Naive thymus-derived CD8-positive, alpha-beta T cell (primary cell): ENCODE measurements at regions not wholly inside any gene's neighbourhood (a gene's known extent, or its start where the extent isn't known, plus 50 kb on each side); places are given as distances from the start of the nearest gene placed in this dataset.
A peak's percentile ranks its signal among the peaks of the same experiment; 100 is the strongest.
"Not testable (repeated sequence)": the region's sequence is repeated elsewhere in the genome, so short reads cannot be mapped to it uniquely, and the experiment has no call there.

Experiments
- ATAC-seq, 2 donors: fragments of 150-1000 bp; cut with Tn5 transposase in 1 of 2; sonication (Bioruptor Pico), chemical (Tn5 transposase) in 1 of 2; 1 replicate in 1 of 2; 2 replicates in 1 of 2; pipeline ENCODE4 v1.10.0; 2021; ENCODE audit warnings: mild to moderate bottlenecking in 2 of 2, moderate library complexity in 2 of 2
- POLR2A ChIA-PET: fragments of 350-600 bp; sonication (Branson Sonifier 250); formaldehyde crosslinking; loops from one replicate; lab custom pipeline; 2021; ENCODE audit warnings: antibody characterized with exemption; lab: Charles Lee
- DNase-seq, 10 donors: peaks; one replicate each; pipeline versions ENCODE4 v3.0.0 to v3.0.0-alpha.2; 2020 to 2022
- H3K27ac Mint-ChIP-seq, 10 donors: one replicate each; pipeline ENCODE4 v1.8.0; 2020 to 2022; ENCODE audit warnings: mild to moderate bottlenecking in 10 of 10, mixed read lengths in 10 of 10, moderate library complexity in 4 of 10, inconsistent platforms in 1 of 10
- H3K27me3 Mint-ChIP-seq, 5 donors: one replicate each; pipeline ENCODE4 v1.8.0; 2021 to 2022; ENCODE audit warnings: mixed read lengths in 5 of 5
- H3K36me3 Mint-ChIP-seq, 3 donors: one replicate each; pipeline ENCODE4 v1.8.0; 2020 to 2022; ENCODE audit warnings: mixed read lengths in 3 of 3, mild to moderate bottlenecking in 2 of 3, inconsistent platforms in 1 of 3
- H3K4me1 Mint-ChIP-seq, 4 donors: one replicate each; pipeline ENCODE4 v1.8.0; 2021 to 2022; ENCODE audit warnings: mixed read lengths in 4 of 4
- H3K4me3 Mint-ChIP-seq, 10 donors: one replicate each; pipeline ENCODE4 v1.8.0; 2020 to 2022; ENCODE audit warnings: mild to moderate bottlenecking in 10 of 10, mixed read lengths in 10 of 10, moderate library complexity in 6 of 10, inconsistent platforms in 1 of 10
- H3K9me3 Mint-ChIP-seq, 9 donors: one replicate each; pipeline ENCODE4 v1.8.0; 2020 to 2022; ENCODE audit warnings: mixed read lengths in 9 of 9, mild to moderate bottlenecking in 3 of 9, inconsistent platforms in 1 of 9, moderate library complexity in 1 of 9

GRCh38 chr4:16415751-16416150, 189.5 kb upstream of the TAPT1 start:
- Mint-ChIP-seq H3K4me1 (peaks cover 0 to 2% (median 0%) of the 10 kb centered on the region in 4 donors), H3K36me3 (peaks cover 0 to 11% (median 0%) of the 10 kb centered on the region in 3 donors), H3K9me3 (peaks cover 0 to 13% (median 0%) of the 10 kb centered on the region in 9 donors), H3K27me3 (peaks cover 2 to 24% (median 6%) of the 10 kb centered on the region in 5 donors), H3K27ac (no peak overlapping the region), H3K4me3 (no peak overlapping the region)
- POLR2A ChIA-PET, result no interaction called here
- ATAC-seq (no peak), DNase-seq (no peak)

GRCh38 chr4:16413814-16414555, 187.7 kb upstream of the TAPT1 start:
- DNase-seq (no peak), ATAC-seq (no peak)
- H3K4me1 Mint-ChIP-seq, result peaks cover 0 to 2% (median 0%) of the 10 kb centered on the region in 4 donors
- H3K9me3 Mint-ChIP-seq, result peaks cover 0 to 7% (median 0%) of the 10 kb centered on the region in 9 donors
- POLR2A ChIA-PET, result no interaction called here
- H3K4me3 Mint-ChIP-seq, result no peak overlapping the region
- peak overlapping the region in 1 of 10 donors; percentile 37 for H3K27ac Mint-ChIP-seq
- H3K27me3 Mint-ChIP-seq, result peaks cover 4 to 38% (median 10%) of the 10 kb centered on the region in 5 donors
- H3K36me3 Mint-ChIP-seq, result no peaks in the 10 kb centered on the region

GRCh38 chr4:16411501-16412085, 185.3 kb upstream of the TAPT1 start:
- DNase-seq, result no peak
- Mint-ChIP-seq H3K27me3 (peaks cover 4 to 38% (median 10%) of the 10 kb centered on the region in 5 donors), H3K4me3 (no peak overlapping the region), H3K36me3 (no peaks in the 10 kb centered on the region), H3K9me3 (peaks cover 0 to 2% (median 0%) of the 10 kb centered on the region in 9 donors), H3K27ac (no peak overlapping the region), H3K4me1 (no peaks in the 10 kb centered on the region)
- ATAC-seq, result no peak
- POLR2A ChIA-PET, result no interaction called here

GRCh38 chr4:16393216-16393615, 166.9 kb upstream of the TAPT1 start:
- H3K27ac Mint-ChIP-seq, H3K4me1 Mint-ChIP-seq, DNase-seq, POLR2A ChIA-PET, H3K4me3 Mint-ChIP-seq, ATAC-seq, H3K36me3 Mint-ChIP-seq: not testable (repeated sequence)
- H3K27me3 Mint-ChIP-seq, result peaks cover 0 to 10% (median 5%) of the 10 kb centered on the region in 5 donors
- peaks cover 0 to 30% (median 0%) of the 10 kb centered on the region in 9 donors for H3K9me3 Mint-ChIP-seq

- POLR2A ChIA-PET, result no interaction called here
- DNase-seq (no peak), ATAC-seq (no peak)
- Mint-ChIP-seq H3K4me3 (no peak overlapping the region), H3K36me3 (no peaks in the 10 kb centered on the region), H3K27me3 (peaks cover 5 to 19% (median 9%) of the 10 kb centered on the region in 5 donors), H3K9me3 (peaks cover 0 to 30% (median 0%) of the 10 kb centered on the region in 9 donors), H3K4me1 (no peaks in the 10 kb centered on the region), H3K27ac (no peak overlapping the region)
Observed at GRCh38 chr4:16391196-16391595, 164.9 kb upstream of the TAPT1 start.

- Mint-ChIP-seq H3K36me3 (no peaks in the 10 kb centered on the region), H3K9me3 (peaks cover 0 to 13% (median 0%) of the 10 kb centered on the region in 9 donors), H3K4me1 (no peaks in the 10 kb centered on the region), H3K27me3 (peaks cover 6 to 32% (median 10%) of the 10 kb centered on the region in 5 donors), H3K4me3 (no peak overlapping the region), H3K27ac (no peak overlapping the region)
- no peak for DNase-seq
- no peak for ATAC-seq
- POLR2A ChIA-PET, result no interaction called here
Observed at GRCh38 chr4:16387448-16387847, 161.2 kb upstream of the TAPT1 start.

GRCh38 chr4:16386711-16387320, 160.5 kb upstream of the TAPT1 start:
- no peak for ATAC-seq
- POLR2A ChIA-PET, result no interaction called here
- H3K36me3 Mint-ChIP-seq, result no peaks in the 10 kb centered on the region

GRCh38 chr4:16384576-16384975, 158.3 kb upstream of the TAPT1 start:
- no peaks in the 10 kb centered on the region for H3K36me3 Mint-ChIP-seq
- POLR2A ChIA-PET, result no interaction called here

More at GRCh38 chr4:16386711-16387320, 160.5 kb upstream of the TAPT1 start:
- no peak for DNase-seq
- H3K27me3 Mint-ChIP-seq, result peaks cover 6 to 32% (median 10%) of the 10 kb centered on the region in 5 donors
- peaks cover 0 to 7% (median 0%) of the 10 kb centered on the region in 9 donors for H3K9me3 Mint-ChIP-seq
- H3K4me1 Mint-ChIP-seq, result no peaks in the 10 kb centered on the region
- no peak overlapping the region for H3K27ac Mint-ChIP-seq
- no peak overlapping the region for H3K4me3 Mint-ChIP-seq

GRCh38 chr4:16382571-16382970, 156.3 kb upstream of the TAPT1 start:
- Mint-ChIP-seq H3K27ac (no peak overlapping the region), H3K4me1 (no peaks in the 10 kb centered on the region), H3K9me3 (no peaks in the 10 kb centered on the region), H3K36me3 (no peaks in the 10 kb centered on the region), H3K4me3 (no peak overlapping the region), H3K27me3 (peaks cover 5 to 30% (median 9%) of the 10 kb centered on the region in 5 donors)
- POLR2A ChIA-PET, result no interaction called here
- DNase-seq (no peak), ATAC-seq (no peak)

More at GRCh38 chr4:16384576-16384975, 158.3 kb upstream of the TAPT1 start:
- Mint-ChIP-seq H3K4me3 (no peak overlapping the region), H3K9me3 (no peaks in the 10 kb centered on the region), H3K27ac (no peak overlapping the region), H3K27me3 (peaks cover 6 to 24% (median 9%) of the 10 kb centered on the region in 5 donors), H3K4me1 (no peaks in the 10 kb centered on the region)
- ATAC-seq (no peak), DNase-seq (no peak)

GRCh38 chr4:16377887-16378286, 151.6 kb upstream of the TAPT1 start:
- Mint-ChIP-seq H3K27ac (no peak overlapping the region), H3K36me3 (no peaks in the 10 kb centered on the region), H3K4me3 (no peak overlapping the region), H3K4me1 (no peaks in the 10 kb centered on the region), H3K9me3 (no peaks in the 10 kb centered on the region), H3K27me3 (peaks cover 0 to 13% (median 8%) of the 10 kb centered on the region in 5 donors)
- ATAC-seq, result no peak
- no peak for DNase-seq
- POLR2A ChIA-PET, result no interaction called here

GRCh38 chr4:16365036-16365569, 138.8 kb upstream of the TAPT1 start:
- DNase-seq, result no peak
- peaks cover 0 to 16% (median 2%) of the 10 kb centered on the region in 5 donors for H3K27me3 Mint-ChIP-seq
- ATAC-seq, result no peak
- H3K4me1 Mint-ChIP-seq, result no peaks in the 10 kb centered on the region
- H3K36me3 Mint-ChIP-seq, result no peaks in the 10 kb centered on the region
- no peak overlapping the region for H3K27ac Mint-ChIP-seq
- POLR2A ChIA-PET, result no interaction called here
- H3K9me3 Mint-ChIP-seq, result peaks cover 0 to 16% (median 3%) of the 10 kb centered on the region in 9 donors
- H3K4me3 Mint-ChIP-seq, result no peak overlapping the region

- Mint-ChIP-seq H3K4me1 (no peaks in the 10 kb centered on the region), H3K4me3 (no peak overlapping the region), H3K27me3 (peaks cover 0 to 13% (median 2%) of the 10 kb centered on the region in 5 donors), H3K36me3 (no peaks in the 10 kb centered on the region), H3K9me3 (peaks cover 0 to 3% (median 0%) of the 10 kb centered on the region in 9 donors), H3K27ac (peak overlapping the region in 1 of 10 donors; percentile 54)
- POLR2A ChIA-PET, result no interaction called here
- no peak for DNase-seq
- no peak for ATAC-seq
Observed at GRCh38 chr4:16360694-16361262, 134.5 kb upstream of the TAPT1 start.
